HepG2 (cell line): ENCODE measurements at regions not wholly inside any gene's neighbourhood (a gene's known extent, or its start where the extent isn't known, plus 50 kb on each side); places are given as distances from the start of the nearest gene placed in this dataset.

Source experiments
- ATAC-seq: fragments of 200-7000 bp; cut with Tn5 transposase; 3 replicates; pipeline ENCODE4 v1.9.1; 2020; ENCODE audit warnings: mild to moderate bottlenecking, moderate library complexity
- BruUV-seq: library from RNA; stranded (reverse); fragments of 400-500 nt; replicated peaks from 2 replicates; lab custom pipeline; 2021; lab: Mats Ljungman, UMichigan
- CTCF ChIA-PET: fragments of 300-600 bp; formaldehyde crosslinking; extraction: SDS; loops from one replicate; lab custom pipeline; 2021; ENCODE audit warnings: low total read pairs, inconsistent platforms, low intra/inter-chr PET ratio; lab: Yijun Ruan, JAX
- POLR2A ChIA-PET: fragments of 350-600 bp; sonication (Branson Sonifier 250); formaldehyde crosslinking; loops from one replicate; lab custom pipeline; 2020; ENCODE audit warnings: antibody characterized with exemption, inconsistent platforms; lab: Yijun Ruan, JAX
- DNase-seq: peaks from one replicate; pipeline ENCODE4 v3.0.0-alpha.2; 2015; ENCODE audit warnings: low spot score
- FAIRE-seq: peaks from 3 replicates; lab custom pipeline; 2011; peaks lifted over from hg19 to GRCh38; lab: Jason Lieb, UNC
- H2AFZ ChIP-seq: one replicate; pipeline ENCODE4 v1.6.1; 2011; ENCODE audit warnings: low read length, inconsistent platforms
- H3K27ac ChIP-seq: fragments of 300-600 bp; 3 replicates; pipeline ENCODE4 v1.8.0; 2011; ENCODE audit warnings: mixed run types, mild to moderate bottlenecking, mixed read lengths, low read length, inconsistent platforms; ENCODE audit not compliant: insufficient read depth; ENCODE audit errors: extremely low read length
- H3K27me3 ChIP-seq, 2 experiments: fragments of 200-600 bp in 1 of 2; 2 replicates in 1 of 2; 3 replicates in 1 of 2; pipeline versions ENCODE4 v1.6.0 to v1.8.0; 2011; ENCODE audit warnings: low read length in 2 of 2, mild to moderate bottlenecking in 2 of 2, moderate library complexity in 2 of 2, inconsistent platforms in 1 of 2; ENCODE audit not compliant: insufficient read depth in 2 of 2, control insufficient read depth in 1 of 2
- H3K36me3 ChIP-seq, 2 experiments: fragments of 200-600 bp in 1 of 2; replicated peaks in 1 of 2; 2 replicates in 1 of 2; 3 replicates in 1 of 2; pipeline versions ENCODE4 v1.5.1 to v1.8.0; 2011; ENCODE audit warnings: low read length in 2 of 2, inconsistent platforms in 1 of 2; ENCODE audit not compliant: insufficient read depth in 2 of 2, control insufficient read depth in 1 of 2
- H3K4me1 ChIP-seq: 2 replicates; pipeline ENCODE4 v1.5.1; 2012; ENCODE audit warnings: low read length, inconsistent platforms; ENCODE audit not compliant: insufficient read depth
- H3K4me2 ChIP-seq: 2 replicates; pipeline ENCODE4 v1.6.0; 2011; ENCODE audit warnings: low read depth, low read length, inconsistent platforms
- H3K4me3 ChIP-seq, 3 experiments: fragments of 200-600 bp in 1 of 3; sonication (generic), shearing (Covaris generic) in 1 of 3; replicated peaks in 1 of 3; 2 replicates each; pipeline ENCODE4 v1.5.1; 2011 to 2016; ENCODE audit warnings: low read length in 3 of 3, inconsistent platforms in 2 of 3, low read depth in 2 of 3, mild to moderate bottlenecking in 2 of 3, control low read depth in 1 of 3, mixed read lengths in 1 of 3; ENCODE audit not compliant: insufficient read depth in 1 of 3
- H3K79me2 ChIP-seq: one replicate; pipeline ENCODE4 v1.6.1; 2011; ENCODE audit warnings: low read length, inconsistent platforms; ENCODE audit not compliant: insufficient read depth
- H3K9ac ChIP-seq: 2 replicates; pipeline ENCODE4 v1.6.0; 2011; ENCODE audit warnings: mild to moderate bottlenecking, low read depth, low read length, inconsistent platforms; ENCODE audit not compliant: insufficient read depth
- H3K9me3 ChIP-seq: 2 replicates; pipeline ENCODE4 v1.5.1; 2012; ENCODE audit warnings: mild to moderate bottlenecking, low read length
- H4K20me1 ChIP-seq: 2 replicates; pipeline ENCODE4 v1.6.0; 2011; ENCODE audit warnings: inconsistent platforms, mild to moderate bottlenecking, low read length, moderate library complexity; ENCODE audit not compliant: insufficient read depth
- AKNA ChIP-seq: sonication (generic); formaldehyde crosslinking; IDR thresholded peaks from 2 replicates; pipeline ENCODE4 v1.4.0; 2020; ENCODE audit warnings: missing genetic modification reagents, borderline replicate concordance
- BRCA1 ChIP-seq: sonication (generic); formaldehyde crosslinking; IDR thresholded peaks from 2 replicates; pipeline ENCODE4 v1.4.0; 2020; ENCODE audit warnings: missing genetic modification reagents
- FOXP1 ChIP-seq, 2 experiments: fragments of 450-650 bp in 1 of 2; IDR thresholded peaks; 2 replicates each; pipeline ENCODE4 v1.6.1; 2017 to 2018; ENCODE audit warnings: antibody characterized with exemption in 1 of 2
- ZBTB2 ChIP-seq: sonication (generic); formaldehyde crosslinking; IDR thresholded peaks from 2 replicates; pipeline ENCODE4 v1.8.0; 2022; ENCODE audit warnings: low read depth, missing genetic modification reagents
- ZBTB7A ChIP-seq: sonication (generic); formaldehyde crosslinking; IDR thresholded peaks from 2 replicates; pipeline ENCODE4 v1.8.0; 2022; ENCODE audit warnings: mild to moderate bottlenecking, missing genetic modification reagents
- ZNF143 ChIP-seq: sonication (generic); formaldehyde crosslinking; IDR thresholded peaks from 2 replicates; pipeline ENCODE4 v1.4.0; 2020; ENCODE audit warnings: missing genetic modification reagents
- ZNF281 ChIP-seq: sonication (generic); formaldehyde crosslinking; IDR thresholded peaks from 2 replicates; pipeline ENCODE4 v1.4.0; 2020; ENCODE audit warnings: missing genetic modification reagents, borderline replicate concordance
- ZNF317 ChIP-seq: sonication (generic); formaldehyde crosslinking; IDR thresholded peaks from 2 replicates; pipeline ENCODE4 v1.5.0; 2020; ENCODE audit warnings: mild to moderate bottlenecking, missing genetic modification reagents
- ZNF646 ChIP-seq: sonication (generic); formaldehyde crosslinking; IDR thresholded peaks from 2 replicates; pipeline ENCODE4 v1.9.0; 2021; ENCODE audit warnings: mild to moderate bottlenecking, missing genetic modification reagents
- WGBS: methylation state at CpG from one replicate; pipeline ENCODE4 v1.1.6; 2017; ENCODE audit warnings: low lambda C conversion rate; 5-methylcytosine and 5-hydroxymethylcytosine counted together
- in situ Hi-C: cut with HindIII; loops from 2 replicates; pipeline ENCODE4 v1.10.0; 2017; ENCODE audit warnings: low pct_unique_long_range_greater_than_20kb; ENCODE audit not compliant: extremely low pct_ligation_motif_present
- intact Hi-C: fragments of 100-400 bp; cut with micrococcal nuclease; formaldehyde crosslinking; loops from one replicate; pipeline ENCODE4 v1.10.0; 2022; ENCODE audit not compliant: unreplicated experiment

GRCh38 chr6:33862536-33862935 is 58.7 kb upstream of the MLN start:
- no TSS peak for BruUV-seq
- ChIA-PET CTCF (no interaction called here), POLR2A (no interaction called here)
- no peak for DNase-seq
- Histone ChIP-seq H4K20me1 (no peaks in the 10 kb centered on the region), H3K36me3 (no peaks in the 10 kb centered on the region), H3K79me2 (no peaks in the 10 kb centered on the region), H3K4me2 (no peak overlapping the region), H3K27me3 (peaks cover 4 to 53% of the 10 kb centered on the region in 2 experiments; a peak in 4 of 5 replicates), H3K4me3 (no peak overlapping the region), H3K9me3 (no peaks in the 10 kb centered on the region), H3K9ac (no peak overlapping the region), H3K27ac (no peak overlapping the region), H3K4me1 (no peaks in the 10 kb centered on the region), H2AFZ (no peak overlapping the region)
- FAIRE-seq: no peak
- 20% methylated on average over 4 of the region's 4 CpGs for WGBS
- in situ Hi-C loops: no loop called here
- intact Hi-C loops: no loop called here
- ATAC-seq: no peak
- TF ChIP-seq ZNF281 (CRISPR knock-in tag): no peak
- no peak for TF ChIP-seq ZBTB2 (CRISPR knock-in tag)
- no peak for TF ChIP-seq FOXP1 (IDR thresholded peaks at IDR 0.05)
- no peak for TF ChIP-seq FOXP1 (CRISPR knock-in tag; IDR thresholded peaks at IDR 0.05)
- no peak for TF ChIP-seq ZBTB7A
- no peak for TF ChIP-seq ZNF646 (CRISPR knock-in tag)
- no peak for TF ChIP-seq BRCA1 (CRISPR knock-in tag)
- TF ChIP-seq AKNA (CRISPR knock-in tag): no peak
- no peak for TF ChIP-seq ZNF317 (CRISPR knock-in tag)
- no peak for TF ChIP-seq ZNF143 (CRISPR knock-in tag)
